ENCODE measurements at regions not wholly inside any gene's neighbourhood (a gene's known extent, or its start where the extent isn't known, plus 50 kb on each side); places are given as distances from the start of the nearest gene placed in this dataset.

GRCh38 chr9:78599926-78600325 is 303.0 kb downstream of the PSAT1 start:
- no peaks in the 10 kb centered on the region for H3K79me2 ChIP-seq
- H2AFZ ChIP-seq: no peak overlapping the region
- no peaks in the 10 kb centered on the region for H3K9me3 ChIP-seq (ENCODE audit: control insufficient read depth, low read length)
- H3K4me1 ChIP-seq: no peaks in the 10 kb centered on the region
- no peak overlapping the region for H3K4me2 ChIP-seq (ENCODE audit: low read length)
- H3K9ac ChIP-seq: no peak overlapping the region
- H3K27ac ChIP-seq: no peak overlapping the region
- no peak for TF ChIP-seq CTCF (IDR thresholded peaks at IDR 0.05)
- H3K36me3 ChIP-seq (ENCODE audit: control insufficient read depth, insufficient read depth, low read length): no peaks in the 10 kb centered on the region
- H3K27me3 ChIP-seq (ENCODE audit: control insufficient read depth, insufficient read depth, low read length): no peaks in the 10 kb centered on the region
- H3K4me3 ChIP-seq (ENCODE audit: low read depth, low read length): no peak overlapping the region

- Histone ChIP-seq H3K36me3 (ENCODE audit: control insufficient read depth, insufficient read depth, low read length) (no peaks in the 10 kb centered on the region), H3K4me1 (no peaks in the 10 kb centered on the region), H3K4me2 (ENCODE audit: low read length) (no peak overlapping the region), H3K27ac (no peak overlapping the region), H3K4me3 (ENCODE audit: low read depth, low read length) (no peak overlapping the region), H3K9me3 (ENCODE audit: control insufficient read depth, low read length) (no peaks in the 10 kb centered on the region), H2AFZ (no peak overlapping the region), H3K27me3 (ENCODE audit: control insufficient read depth, insufficient read depth, low read length) (no peaks in the 10 kb centered on the region), H3K79me2 (no peaks in the 10 kb centered on the region), H3K9ac (no peak overlapping the region)
- TF ChIP-seq CTCF (IDR thresholded peaks at IDR 0.05): peak; percentile 31
These were observed 305.1 kb downstream of the PSAT1 start for GRCh38 chr9:78601957-78602565.

GRCh38 chr9:78605041-78606000 is 308.4 kb downstream of the PSAT1 start:
- H3K4me1 ChIP-seq: no peaks in the 10 kb centered on the region
- no peak overlapping the region for H3K9ac ChIP-seq
- H3K36me3 ChIP-seq (ENCODE audit: control insufficient read depth, insufficient read depth, low read length): no peaks in the 10 kb centered on the region
- H3K4me3 ChIP-seq (ENCODE audit: low read depth, low read length): no peak overlapping the region
- no peaks in the 10 kb centered on the region for H3K9me3 ChIP-seq (ENCODE audit: control insufficient read depth, low read length)
- no peak overlapping the region for H2AFZ ChIP-seq
- H3K27ac ChIP-seq: no peak overlapping the region
- TF ChIP-seq CTCF (IDR thresholded peaks at IDR 0.05): no peak
- H3K27me3 ChIP-seq (ENCODE audit: control insufficient read depth, insufficient read depth, low read length): no peaks in the 10 kb centered on the region
- no peak overlapping the region for H3K4me2 ChIP-seq (ENCODE audit: low read length)
- H3K79me2 ChIP-seq: no peaks in the 10 kb centered on the region

GRCh38 chr9:78606001-78606379 is 309.1 kb downstream of the PSAT1 start:
- no peak for TF ChIP-seq CTCF (IDR thresholded peaks at IDR 0.05)
- Histone ChIP-seq H3K36me3 (ENCODE audit: control insufficient read depth, insufficient read depth, low read length) (no peaks in the 10 kb centered on the region), H2AFZ (no peak overlapping the region), H3K27me3 (ENCODE audit: control insufficient read depth, insufficient read depth, low read length) (no peaks in the 10 kb centered on the region), H3K4me3 (ENCODE audit: low read depth, low read length) (no peak overlapping the region), H3K4me1 (no peaks in the 10 kb centered on the region), H3K9me3 (ENCODE audit: control insufficient read depth, low read length) (no peaks in the 10 kb centered on the region), H3K79me2 (no peaks in the 10 kb centered on the region), H3K27ac (no peak overlapping the region), H3K4me2 (ENCODE audit: low read length) (no peak overlapping the region), H3K9ac (no peak overlapping the region)
